Body of pancreas (tissue), 4 donors: ENCODE measurements at regions not wholly inside any gene's neighbourhood (a gene's known extent, or its start where the extent isn't known, plus 50 kb on each side); places are given as distances from the start of the nearest gene placed in this dataset.

Experiments
- CTCF ChIP-seq, 7 experiments: fragments of 450-650 bp in 4 of 7; fragments of 200-600 bp in 3 of 7; sonication (generic) in 3 of 7; IDR thresholded peaks; one replicate each; pipeline ENCODE4 v1.5.1; 2016 to 2019; ENCODE audit warnings: antibody characterized with exemption in 7 of 7
- POLR2A ChIP-seq, 3 donors: fragments of 450-650 bp; IDR thresholded peaks; one replicate each; pipeline ENCODE4 v1.6.1; 2016; ENCODE audit warnings: antibody characterized with exemption in 3 of 3, mild to moderate bottlenecking in 2 of 3

- TF ChIP-seq POLR2A (IDR thresholded peaks at IDR 0.05) = no peak
- TF ChIP-seq CTCF (IDR thresholded peaks at IDR 0.05) = no peak
These were observed 489.7 kb upstream of the GNPDA2 start for GRCh38 chr4:45215976-45216542.
